HG03571 (cell line): ENCODE measurements at regions not wholly inside any gene's neighbourhood (a gene's known extent, or its start where the extent isn't known, plus 50 kb on each side); places are given as distances from the start of the nearest gene placed in this dataset.

Experiments used
- ATAC-seq: cut with Tn5 transposase; IDR thresholded peaks from one replicate; pipeline ENCODE4 v1.9.1; 2021; ENCODE audit not compliant: unreplicated experiment

DNA sequence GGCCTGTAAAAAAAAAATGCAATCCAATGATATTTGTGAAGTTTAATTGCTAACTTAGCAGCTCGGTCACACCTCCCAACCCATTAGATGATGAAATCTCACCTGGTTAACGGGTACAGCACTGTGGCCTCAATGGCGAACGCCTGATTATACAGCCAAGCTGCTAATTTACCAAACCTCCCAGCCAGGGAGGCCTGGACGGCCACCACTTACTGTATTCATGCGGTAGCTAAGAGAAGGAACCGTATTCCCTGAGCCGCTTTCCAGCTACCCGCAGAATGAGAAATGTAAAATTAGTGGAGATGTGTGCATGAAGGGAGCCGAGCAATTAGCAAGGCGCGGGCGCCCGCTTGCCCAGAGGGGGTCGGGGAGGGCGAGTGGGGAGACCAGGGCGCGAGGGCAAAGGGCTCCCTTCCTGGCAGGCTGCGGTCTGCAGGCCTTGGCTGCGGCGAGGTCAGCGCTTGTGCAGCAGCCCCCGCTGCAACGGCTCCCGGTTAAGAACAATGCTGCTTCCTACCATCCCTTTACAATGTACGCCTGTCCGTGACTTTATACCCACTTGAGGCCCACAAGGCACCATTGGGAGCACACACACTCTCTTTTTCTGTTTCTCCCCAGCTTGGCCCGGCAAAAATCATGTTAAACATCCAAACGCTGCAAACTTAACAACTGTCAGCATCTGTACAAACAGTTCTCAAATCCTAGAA, 70.4 kb upstream of the TBCA start:
- no peak for ATAC-seq

GRCh38 chr5:77845324-77845646, 69.1 kb upstream of the TBCA start:
- ATAC-seq, result no peak

GRCh38 chr5:77844623-77845323, 68.6 kb upstream of the TBCA start:
- ATAC-seq, result no peak

GRCh38 chr5:77844373-77844622, 68.2 kb upstream of the TBCA start:
- no peak for ATAC-seq

DNA sequence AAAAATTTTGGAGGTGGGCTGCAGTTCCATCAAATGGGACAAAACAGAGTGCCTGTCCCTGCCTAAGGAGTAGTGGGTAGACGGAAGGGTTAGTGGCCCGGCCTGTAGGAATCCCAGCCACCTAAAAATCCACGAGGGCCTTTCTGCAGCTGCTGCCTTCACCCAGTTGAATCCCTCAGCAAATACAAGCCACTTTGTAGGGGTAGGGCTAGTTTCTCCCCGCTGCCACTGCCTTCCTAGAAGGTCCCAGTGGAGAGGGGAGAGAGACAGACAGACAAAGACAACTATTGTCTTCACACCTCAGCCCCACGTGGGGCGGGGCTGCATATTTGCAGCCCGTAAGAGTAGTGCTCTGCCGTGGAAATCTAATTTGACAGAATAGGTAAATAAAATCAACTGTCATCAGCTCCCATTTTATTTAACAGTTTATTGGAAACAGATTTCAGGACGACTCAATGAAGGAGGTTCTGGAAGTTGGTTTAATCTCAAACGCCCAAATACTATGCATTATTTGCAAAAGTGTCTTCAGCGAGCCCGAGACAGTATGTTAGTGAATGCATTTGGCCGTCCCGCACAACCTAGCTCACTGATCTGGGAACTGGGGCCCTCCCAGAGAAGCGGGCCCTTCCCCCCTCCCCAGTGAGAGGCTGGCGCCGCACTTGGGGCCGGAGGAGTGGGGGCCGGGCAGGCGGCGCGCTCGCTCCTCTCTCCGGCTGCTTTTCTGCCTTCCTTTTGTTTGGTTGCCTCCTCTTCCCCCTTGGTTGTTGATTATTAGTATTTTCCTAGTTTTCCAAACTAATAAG, 67.6 kb upstream of the TBCA start:
- ATAC-seq, result no peak

GRCh38 chr5:77842243-77842642, 66.1 kb upstream of the TBCA start:
- no peak for ATAC-seq

DNA sequence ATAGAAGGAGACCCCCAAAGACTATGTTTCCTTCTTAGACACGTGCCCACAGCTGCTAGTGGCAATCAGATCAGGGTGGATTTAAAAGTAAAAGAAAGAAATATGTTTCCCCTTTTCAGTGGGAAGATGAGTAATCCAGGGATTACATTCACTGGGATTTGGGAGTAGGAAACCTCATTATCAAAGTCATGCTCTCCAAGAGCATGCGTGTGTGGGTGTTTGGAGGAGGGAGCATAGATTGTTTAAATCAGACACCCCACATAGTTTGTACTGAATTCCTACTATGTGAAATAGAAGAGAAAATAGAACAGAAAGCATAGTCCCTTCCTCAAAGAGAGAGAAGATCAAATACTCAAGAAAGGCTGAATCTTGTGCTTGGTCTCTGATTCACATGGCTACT, 65.5 kb upstream of the TBCA start:
- no peak for ATAC-seq

DNA sequence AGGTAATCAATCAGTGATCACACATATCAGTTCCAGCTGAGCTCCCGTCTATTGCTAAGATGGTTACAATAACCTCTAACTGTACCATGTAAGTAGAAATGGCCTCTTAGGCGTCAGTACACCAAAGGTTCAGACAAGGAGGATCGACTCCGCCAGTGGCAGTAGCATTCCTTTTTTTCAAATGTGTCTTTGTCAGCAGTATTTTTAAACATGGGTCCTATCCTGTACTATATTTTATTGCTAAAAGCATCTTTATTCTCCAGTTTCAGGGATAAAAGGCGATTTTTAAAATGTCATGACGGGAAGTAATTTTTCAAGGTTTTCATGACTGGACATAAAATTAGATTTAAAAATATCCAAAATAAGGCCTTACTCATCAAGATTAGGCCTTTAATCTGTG, 64.8 kb upstream of the TBCA start:
- no peak for ATAC-seq

- ATAC-seq, result no peak
Observed at GRCh38 chr5:77839691-77840090, 63.6 kb upstream of the TBCA start.

DNA sequence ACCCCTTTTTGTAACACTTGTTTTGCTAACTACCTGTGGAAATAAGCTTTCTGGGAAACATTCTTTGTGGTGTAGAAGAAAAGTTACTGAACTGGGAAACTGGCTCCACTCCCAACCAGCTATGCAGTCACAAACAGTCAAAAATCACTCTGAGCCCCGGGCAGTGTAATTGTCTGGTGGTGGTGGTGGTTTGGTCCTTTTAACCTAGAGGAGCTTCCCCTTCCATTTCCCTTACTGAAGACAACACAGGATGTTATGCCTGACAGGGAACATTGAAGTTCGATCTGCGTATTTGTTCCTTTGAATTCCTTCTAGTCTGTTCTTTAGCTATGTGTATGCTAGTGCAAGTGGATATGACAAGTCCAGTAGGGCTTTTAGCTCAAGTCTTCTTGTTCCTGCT, 56.8 kb upstream of the TBCA start:
- no peak for ATAC-seq

DNA sequence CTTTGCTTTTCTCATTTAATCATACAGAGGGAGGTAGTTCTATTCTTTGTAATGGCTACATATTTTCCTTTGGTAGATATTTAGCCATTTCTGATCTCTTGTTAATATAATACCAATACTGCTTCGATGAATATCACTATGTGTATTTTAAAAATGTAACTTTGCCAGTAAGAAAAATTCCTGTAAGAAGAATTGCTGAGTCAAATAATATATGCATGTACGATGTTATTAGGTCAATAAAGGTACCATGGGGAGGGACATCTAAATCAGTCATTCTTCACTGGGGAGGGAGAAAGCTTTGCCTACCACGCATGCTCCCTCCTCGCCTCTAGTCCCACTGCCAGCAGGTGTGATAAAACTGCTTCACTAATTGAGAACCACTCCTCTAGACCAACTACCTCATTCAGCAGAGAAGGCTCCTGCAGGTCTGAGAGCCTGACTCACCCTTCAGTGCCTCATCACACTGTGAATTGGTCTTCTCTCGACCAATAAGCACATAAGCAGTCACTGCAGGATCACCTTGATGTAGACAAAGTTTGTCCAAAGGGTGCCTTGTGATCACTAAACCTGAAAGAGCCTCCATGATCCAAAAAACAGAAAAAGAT, 56.1 kb upstream of the TBCA start:
- no peak for ATAC-seq

DNA sequence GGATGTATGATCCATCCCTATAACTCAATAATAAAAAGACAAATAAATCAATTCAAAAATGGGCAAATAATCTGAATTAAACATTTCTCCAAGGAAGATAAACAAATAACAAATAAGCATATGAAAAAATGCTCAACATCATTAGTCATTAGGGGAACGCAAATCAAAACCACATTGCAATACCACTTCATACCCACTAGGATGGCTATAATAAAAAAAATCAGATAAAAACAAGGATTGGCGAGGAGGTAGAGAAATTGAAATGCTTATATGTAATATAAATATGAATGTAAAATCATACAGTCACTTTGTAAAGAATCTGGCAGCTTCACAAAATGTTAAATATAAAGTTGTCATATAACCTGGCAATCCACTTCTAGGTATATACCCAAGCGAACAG, 52.3 kb upstream of the TBCA start:
- no peak for ATAC-seq
